ENCODE measurements at regions not wholly inside any gene's neighbourhood (a gene's known extent, or its start where the extent isn't known, plus 50 kb on each side); places are given as distances from the start of the nearest gene placed in this dataset.

GRCh38 chr3:30285188-30286006 lies 321.0 kb upstream of the TGFBR2 start:
- no peak for DNase-seq (ENCODE audit: low read depth, low spot score)
- ChIA-PET POLR2A (no interaction called here), CTCF (no interaction called here)
- no peak overlapping the region for H3K4me3 ChIP-seq (ENCODE audit: low read depth, low read length)
- peaks cover under 1% of the 10 kb centered on the region; the same call in 1 of the 2 replicates for H3K9me3 ChIP-seq (ENCODE audit: control insufficient read depth, insufficient read depth, low read length)
- no peak for TF ChIP-seq CTCF (IDR thresholded peaks at IDR 0.05; ENCODE audit: low read depth, low read length)
- no peak overlapping the region for H3K27ac ChIP-seq (ENCODE audit: low read depth, low read length)
- H3K27me3 ChIP-seq (ENCODE audit: control insufficient read depth, insufficient read depth, low read length), result no peaks in the 10 kb centered on the region

DNA sequence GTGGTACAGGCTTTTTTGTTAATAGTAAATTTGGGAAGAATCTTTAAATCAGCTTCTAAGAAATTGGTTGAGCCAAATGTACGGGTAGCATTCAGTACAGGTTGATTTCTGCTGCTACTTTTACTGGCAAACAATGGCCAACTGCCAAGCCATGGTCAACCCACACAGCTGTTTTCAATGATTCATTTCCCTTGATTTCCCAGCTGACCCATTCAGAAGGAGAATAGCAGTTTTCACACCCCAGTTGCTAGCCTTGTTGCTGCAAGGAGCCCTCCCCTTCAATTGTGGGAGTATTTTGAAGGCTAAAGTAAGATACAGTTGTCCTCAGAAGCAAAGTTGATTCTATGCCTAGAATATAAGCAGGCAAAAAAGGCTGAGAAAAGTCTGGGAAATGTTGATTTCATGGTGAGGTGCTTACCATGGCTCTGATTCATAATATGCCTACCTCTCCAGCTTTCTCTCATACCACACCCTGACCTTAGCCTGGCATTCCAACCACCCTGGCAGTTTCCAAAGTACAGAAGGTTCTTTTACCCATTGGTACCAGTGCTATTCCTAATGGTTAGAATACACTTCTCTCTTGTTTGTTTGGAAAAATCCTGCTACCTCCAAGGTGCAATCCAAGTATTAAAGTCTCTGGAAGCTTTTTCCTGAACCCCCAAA lies 320.3 kb upstream of the TGFBR2 start:
- H3K27ac ChIP-seq (ENCODE audit: low read depth, low read length), result no peak overlapping the region
- DNase-seq (ENCODE audit: low read depth, low spot score), result peak; percentile 61
- ChIA-PET POLR2A (interaction anchor here (0.5 kb wide), 1 partner anchor 362 kb away, joined by 5 read pairs; no protein-coding TSS in a partner anchor), CTCF (no interaction called here)
- TF ChIP-seq CTCF (IDR thresholded peaks at IDR 0.05; ENCODE audit: low read depth, low read length), result no peak
- H3K4me3 ChIP-seq (ENCODE audit: low read depth, low read length), result no peak overlapping the region
- H3K9me3 ChIP-seq (ENCODE audit: control insufficient read depth, insufficient read depth, low read length), result peaks cover 4% of the 10 kb centered on the region; the same call in 1 of the 2 replicates
- H3K27me3 ChIP-seq (ENCODE audit: control insufficient read depth, insufficient read depth, low read length), result no peaks in the 10 kb centered on the region

DNA sequence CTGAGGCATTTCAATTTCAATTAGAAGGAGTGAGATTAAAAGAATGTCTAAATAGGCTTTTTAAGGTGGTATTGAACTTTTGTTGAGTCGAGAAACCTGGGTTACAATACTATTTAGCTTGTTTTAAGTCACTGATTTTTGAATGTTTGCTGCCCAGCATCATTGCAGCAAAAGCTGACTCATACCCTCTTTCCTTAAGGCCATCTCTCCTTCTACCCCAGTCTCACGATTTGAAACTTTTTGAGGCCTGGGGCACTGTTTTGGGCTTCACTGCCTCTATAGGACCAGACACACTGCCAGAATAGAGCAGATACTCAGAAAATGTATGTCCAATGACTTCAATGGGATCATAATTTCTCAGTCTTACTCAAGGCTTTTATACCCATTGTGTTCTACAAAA lies 319.6 kb upstream of the TGFBR2 start:
- no peaks in the 10 kb centered on the region for H3K27me3 ChIP-seq (ENCODE audit: control insufficient read depth, insufficient read depth, low read length)
- no peak overlapping the region for H3K27ac ChIP-seq (ENCODE audit: low read depth, low read length)
- no peak for TF ChIP-seq CTCF (IDR thresholded peaks at IDR 0.05; ENCODE audit: low read depth, low read length)
- H3K9me3 ChIP-seq (ENCODE audit: control insufficient read depth, insufficient read depth, low read length), result peaks cover 4% of the 10 kb centered on the region; the same call in 1 of the 2 replicates
- CTCF ChIA-PET, result no interaction called here
- POLR2A ChIA-PET, result interaction anchor here (0.5 kb wide), 1 partner anchor 362 kb away, joined by 5 read pairs; no protein-coding TSS in a partner anchor
- no peak overlapping the region for H3K4me3 ChIP-seq (ENCODE audit: low read depth, low read length)
- DNase-seq (ENCODE audit: low read depth, low spot score), result no peak

DNA sequence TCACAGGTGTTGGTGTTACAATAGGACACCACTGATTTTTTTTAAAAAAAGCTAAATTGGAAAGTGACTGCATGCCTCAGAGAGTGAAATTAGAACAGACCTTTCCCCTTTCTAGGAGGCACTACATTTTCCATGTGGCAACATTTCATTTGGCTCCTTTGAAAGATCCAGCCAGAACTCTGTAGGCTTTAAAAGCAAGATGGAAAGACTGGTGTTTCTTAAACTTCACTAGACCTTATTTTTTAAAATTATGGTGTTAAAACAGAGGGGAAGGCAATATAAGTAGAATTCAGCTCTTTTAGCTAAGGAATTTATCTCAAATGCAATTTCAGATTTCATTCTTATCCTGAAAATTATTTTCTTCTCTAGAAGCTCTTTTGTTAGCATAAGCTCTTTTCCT lies 317.6 kb upstream of the TGFBR2 start:
- ChIA-PET CTCF (interaction anchor here (1.4 kb wide), 1 partner anchor 482 kb away, joined by 3 read pairs; no protein-coding TSS in a partner anchor), POLR2A (no interaction called here)
- no peak for DNase-seq (ENCODE audit: low read depth, low spot score)
- no peak overlapping the region for H3K4me3 ChIP-seq (ENCODE audit: low read depth, low read length)
- TF ChIP-seq CTCF (IDR thresholded peaks at IDR 0.05; ENCODE audit: low read depth, low read length), result no peak
- H3K9me3 ChIP-seq (ENCODE audit: control insufficient read depth, insufficient read depth, low read length), result peaks cover 4% of the 10 kb centered on the region; the same call in 1 of the 2 replicates
- no peaks in the 10 kb centered on the region for H3K27me3 ChIP-seq (ENCODE audit: control insufficient read depth, insufficient read depth, low read length)
- H3K27ac ChIP-seq (ENCODE audit: low read depth, low read length), result no peak overlapping the region

DNA sequence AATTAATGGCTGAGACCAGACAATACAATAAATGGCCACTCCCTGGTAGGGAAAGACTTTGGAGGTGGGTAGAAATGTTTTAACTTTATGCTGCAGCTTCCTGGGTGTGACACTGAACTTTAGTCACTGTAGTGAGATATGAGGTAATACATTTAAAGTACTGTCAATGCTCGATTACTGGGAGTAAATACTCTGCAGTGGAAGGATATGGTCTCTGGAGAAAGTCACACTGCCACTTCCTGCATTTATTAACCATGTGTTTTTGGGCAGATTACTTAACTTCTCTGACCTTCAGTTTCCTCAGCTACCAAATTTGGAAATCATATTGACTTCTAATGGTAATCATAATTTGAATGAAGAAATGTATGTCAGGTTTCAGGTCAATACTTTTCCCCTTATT lies 317.1 kb upstream of the TGFBR2 start:
- CTCF ChIA-PET, result interaction anchor here (1.4 kb wide), 1 partner anchor 482 kb away, joined by 3 read pairs; no protein-coding TSS in a partner anchor
- Histone ChIP-seq H3K27me3 (ENCODE audit: control insufficient read depth, insufficient read depth, low read length) (no peaks in the 10 kb centered on the region), H3K4me3 (ENCODE audit: low read depth, low read length) (no peak overlapping the region), H3K27ac (ENCODE audit: low read depth, low read length) (no peak overlapping the region), H3K9me3 (ENCODE audit: control insufficient read depth, insufficient read depth, low read length) (peaks cover 4% of the 10 kb centered on the region; the same call in 1 of the 2 replicates)
- POLR2A ChIA-PET, result no interaction called here
- TF ChIP-seq CTCF (IDR thresholded peaks at IDR 0.05; ENCODE audit: low read depth, low read length), result no peak
- no peak for DNase-seq (ENCODE audit: low read depth, low spot score)

Measured in AG04450 (cell line).